Peyer's patch (tissue), 4 donors: ENCODE measurements at regions not wholly inside any gene's neighbourhood (a gene's known extent, or its start where the extent isn't known, plus 50 kb on each side); places are given as distances from the start of the nearest gene placed in this dataset.

Experiments used
- DNase-seq, 3 donors: peaks; one replicate each; pipeline ENCODE4 v3.0.0-alpha.2; 2017 to 2019
- H3K27ac ChIP-seq, 4 donors: fragments of 200-600 bp; sonication (generic); one replicate each; pipeline ENCODE4 v1.5.1; 2016 to 2019
- H3K27me3 ChIP-seq, 2 donors: fragments of 200-600 bp; sonication (generic); one replicate each; pipeline ENCODE4 v1.5.1; 2019
- H3K36me3 ChIP-seq, 3 donors: fragments of 200-600 bp; sonication (generic); one replicate each; pipeline ENCODE4 v1.5.1; 2016 to 2019
- H3K4me1 ChIP-seq, 4 donors: fragments of 200-600 bp; sonication (generic); one replicate each; pipeline ENCODE4 v1.5.1; 2016 to 2019
- H3K4me3 ChIP-seq, 4 donors: fragments of 200-600 bp; sonication (generic); 1 replicate in 3 of 4; 2 replicates in 1 of 4; pipeline ENCODE4 v1.5.1; 2016 to 2019; ENCODE audit warnings: mild to moderate bottlenecking in 1 of 4
- H3K9me3 ChIP-seq, 4 donors: fragments of 200-600 bp; sonication (generic); one replicate each; pipeline ENCODE4 v1.5.1; 2016 to 2019; ENCODE audit warnings: mild to moderate bottlenecking in 1 of 4
- POLR2A ChIP-seq, 2 donors: fragments of 450-650 bp; IDR thresholded peaks; one replicate each; pipeline ENCODE4 v1.5.1; 2017; ENCODE audit warnings: antibody characterized with exemption in 2 of 2, mild to moderate bottlenecking in 2 of 2, moderate library complexity in 2 of 2
- TF ChIP-seq, protein P1 (sequence below), 6 experiments: fragments of 450-650 bp in 4 of 6; fragments of 200-600 bp in 2 of 6; sonication (generic) in 1 of 6; IDR thresholded peaks; one replicate each; pipeline ENCODE4 v1.5.1; 2017 to 2019; ENCODE audit warnings: antibody characterized with exemption in 6 of 6, mild to moderate bottlenecking in 3 of 6, moderate library complexity in 1 of 6

DNA sequence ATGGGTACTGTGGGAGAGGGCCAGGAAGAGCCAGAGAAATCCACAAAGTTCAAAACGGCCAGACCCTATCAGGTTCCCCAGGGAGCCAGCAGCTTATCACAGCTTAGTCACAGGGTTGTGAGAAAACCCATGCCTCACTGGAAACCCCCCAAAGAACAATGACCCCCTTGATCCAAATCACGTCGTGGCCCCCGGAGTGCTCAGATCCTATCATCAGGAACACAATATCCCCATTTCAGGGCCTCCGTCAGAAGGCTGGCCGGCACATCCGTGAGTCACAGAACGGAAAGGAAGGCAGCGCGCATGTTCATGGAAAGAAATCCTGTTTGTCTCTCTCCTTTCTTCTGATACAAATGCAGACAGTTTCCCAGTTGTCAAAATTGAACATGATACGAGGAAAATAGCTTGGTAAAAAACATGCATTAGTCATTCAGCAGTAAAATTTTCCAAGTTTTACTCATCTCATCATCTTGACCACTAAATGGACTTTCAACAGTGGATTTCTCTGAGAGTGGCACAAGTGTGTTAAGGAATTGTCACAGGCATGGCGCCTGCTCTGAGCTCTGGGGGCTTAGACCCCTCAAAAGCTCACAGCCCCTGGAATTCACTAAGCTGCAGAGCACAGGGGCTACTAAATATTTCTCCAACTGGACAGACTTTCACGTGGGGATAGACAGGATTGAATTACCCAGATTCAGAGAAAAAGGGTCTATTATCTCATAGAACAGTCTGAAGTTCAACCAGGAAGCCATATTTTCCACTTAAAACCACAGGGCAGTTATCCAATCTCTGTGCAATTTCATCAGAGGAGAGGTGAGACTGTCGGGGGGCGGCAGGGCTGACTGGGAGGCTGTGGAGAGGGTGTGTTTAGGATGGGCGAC is 124.8 kb downstream of the RIPK4 start:
- H3K4me1 ChIP-seq = no peaks in the 10 kb centered on the region
- peak in 1 of 3 donors; percentile 32 for DNase-seq
- H3K36me3 ChIP-seq = no peaks in the 10 kb centered on the region
- H3K27ac ChIP-seq = peak overlapping the region in 2 of 4 donors; percentile 16 to 18
- no peaks in the 10 kb centered on the region for H3K9me3 ChIP-seq
- TF ChIP-seq, protein P1, sequence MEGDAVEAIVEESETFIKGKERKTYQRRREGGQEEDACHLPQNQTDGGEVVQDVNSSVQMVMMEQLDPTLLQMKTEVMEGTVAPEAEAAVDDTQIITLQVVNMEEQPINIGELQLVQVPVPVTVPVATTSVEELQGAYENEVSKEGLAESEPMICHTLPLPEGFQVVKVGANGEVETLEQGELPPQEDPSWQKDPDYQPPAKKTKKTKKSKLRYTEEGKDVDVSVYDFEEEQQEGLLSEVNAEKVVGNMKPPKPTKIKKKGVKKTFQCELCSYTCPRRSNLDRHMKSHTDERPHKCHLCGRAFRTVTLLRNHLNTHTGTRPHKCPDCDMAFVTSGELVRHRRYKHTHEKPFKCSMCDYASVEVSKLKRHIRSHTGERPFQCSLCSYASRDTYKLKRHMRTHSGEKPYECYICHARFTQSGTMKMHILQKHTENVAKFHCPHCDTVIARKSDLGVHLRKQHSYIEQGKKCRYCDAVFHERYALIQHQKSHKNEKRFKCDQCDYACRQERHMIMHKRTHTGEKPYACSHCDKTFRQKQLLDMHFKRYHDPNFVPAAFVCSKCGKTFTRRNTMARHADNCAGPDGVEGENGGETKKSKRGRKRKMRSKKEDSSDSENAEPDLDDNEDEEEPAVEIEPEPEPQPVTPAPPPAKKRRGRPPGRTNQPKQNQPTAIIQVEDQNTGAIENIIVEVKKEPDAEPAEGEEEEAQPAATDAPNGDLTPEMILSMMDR (IDR thresholded peaks at IDR 0.05) = no peak
- TF ChIP-seq POLR2A (IDR thresholded peaks at IDR 0.05) = no peak
- no peaks in the 10 kb centered on the region for H3K27me3 ChIP-seq
- no peak overlapping the region for H3K4me3 ChIP-seq

DNA sequence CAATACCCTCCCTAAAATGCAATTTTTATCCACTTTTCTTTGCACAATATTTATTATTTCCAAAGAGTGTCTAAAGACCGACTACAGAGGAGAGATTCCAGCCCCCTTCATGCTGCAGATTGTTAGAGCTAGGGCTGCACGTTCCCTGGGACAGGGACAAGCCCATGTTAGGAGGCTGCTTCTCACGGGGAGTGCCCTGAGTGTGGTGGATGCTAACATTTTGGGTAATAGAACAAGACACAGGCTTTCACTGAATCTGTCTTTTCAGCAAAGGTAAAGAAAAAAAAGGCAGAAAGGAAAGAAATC is 125.4 kb downstream of the RIPK4 start:
- no peaks in the 10 kb centered on the region for H3K9me3 ChIP-seq
- no peak overlapping the region for H3K4me3 ChIP-seq
- no peaks in the 10 kb centered on the region for H3K27me3 ChIP-seq
- TF ChIP-seq, protein P1 (IDR thresholded peaks at IDR 0.05) = no peak
- TF ChIP-seq POLR2A (IDR thresholded peaks at IDR 0.05) = no peak
- no peaks in the 10 kb centered on the region for H3K4me1 ChIP-seq
- peak overlapping the region in 2 of 4 donors; percentile 16 to 18 for H3K27ac ChIP-seq
- H3K36me3 ChIP-seq = no peaks in the 10 kb centered on the region
- DNase-seq = no peak

GRCh38 chr21:41640748-41641509 is 125.9 kb downstream of the RIPK4 start:
- H3K27ac ChIP-seq = peak overlapping the region in 1 of 4 donors; percentile 16

GRCh38 chr21:41639766-41640165 is 127.1 kb downstream of the RIPK4 start:
- Histone ChIP-seq H3K4me3 (no peak overlapping the region), H3K9me3 (no peaks in the 10 kb centered on the region), H3K36me3 (no peaks in the 10 kb centered on the region), H3K4me1 (peaks cover 0 to 5% (median 0%) of the 10 kb centered on the region in 4 donors), H3K27ac (no peak overlapping the region), H3K27me3 (no peaks in the 10 kb centered on the region)
- no peak for TF ChIP-seq POLR2A (IDR thresholded peaks at IDR 0.05)
- peak in 1 of 3 donors; percentile 12 for DNase-seq

More at GRCh38 chr21:41640748-41641509, 125.9 kb downstream of the RIPK4 start:
- TF ChIP-seq, protein P1 (IDR thresholded peaks at IDR 0.05) = no peak
- TF ChIP-seq POLR2A (IDR thresholded peaks at IDR 0.05) = no peak
- H3K4me1 ChIP-seq = no peaks in the 10 kb centered on the region
- H3K9me3 ChIP-seq = no peaks in the 10 kb centered on the region
- H3K36me3 ChIP-seq = no peaks in the 10 kb centered on the region
- H3K4me3 ChIP-seq = no peak overlapping the region
- no peaks in the 10 kb centered on the region for H3K27me3 ChIP-seq
- peak in 1 of 3 donors; percentile 21 for DNase-seq

GRCh38 chr21:41639336-41639735 is 127.5 kb downstream of the RIPK4 start:
- DNase-seq = peak in 1 of 3 donors; percentile 31
- Histone ChIP-seq H3K4me1 (peaks cover 0 to 10% (median 0%) of the 10 kb centered on the region in 4 donors), H3K36me3 (no peaks in the 10 kb centered on the region), H3K9me3 (no peaks in the 10 kb centered on the region), H3K27ac (no peak overlapping the region), H3K4me3 (no peak overlapping the region), H3K27me3 (no peaks in the 10 kb centered on the region)
- no peak for TF ChIP-seq POLR2A (IDR thresholded peaks at IDR 0.05)
- TF ChIP-seq, protein P1 (IDR thresholded peaks at IDR 0.05) = no peak
